HG02870 (cell line): ENCODE measurements at regions not wholly inside any gene's neighbourhood (a gene's known extent, or its start where the extent isn't known, plus 50 kb on each side); places are given as distances from the start of the nearest gene placed in this dataset.
"Not testable (repeated sequence)": the region's sequence is repeated elsewhere in the genome, so short reads cannot be mapped to it uniquely, and the experiment has no call there.

Experiments
- ATAC-seq: cut with Tn5 transposase; IDR thresholded peaks from one replicate; pipeline ENCODE4 v1.9.1; 2021; ENCODE audit warnings: mild to moderate bottlenecking, moderate library complexity; ENCODE audit not compliant: unreplicated experiment

DNA sequence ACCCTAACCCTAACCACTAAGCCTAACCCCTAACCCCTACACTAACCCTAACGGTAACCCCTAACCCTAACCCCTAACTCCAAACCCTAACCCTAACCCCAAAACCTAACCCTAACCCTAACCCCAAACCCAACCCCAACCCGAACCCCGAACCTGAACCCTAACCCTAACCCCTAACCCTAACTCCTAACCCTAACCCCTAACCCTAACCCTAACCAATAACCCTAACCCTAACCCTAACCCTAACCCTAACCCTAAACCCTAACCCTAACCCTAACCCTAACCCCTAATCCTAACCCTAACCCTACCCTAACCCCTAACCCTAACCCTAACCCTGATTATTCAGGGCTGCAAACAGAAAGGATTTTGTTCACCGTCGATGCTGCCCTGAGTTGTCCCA, 144.6 kb upstream of the DUSP22 start:
- ATAC-seq, result not testable (repeated sequence)

DNA sequence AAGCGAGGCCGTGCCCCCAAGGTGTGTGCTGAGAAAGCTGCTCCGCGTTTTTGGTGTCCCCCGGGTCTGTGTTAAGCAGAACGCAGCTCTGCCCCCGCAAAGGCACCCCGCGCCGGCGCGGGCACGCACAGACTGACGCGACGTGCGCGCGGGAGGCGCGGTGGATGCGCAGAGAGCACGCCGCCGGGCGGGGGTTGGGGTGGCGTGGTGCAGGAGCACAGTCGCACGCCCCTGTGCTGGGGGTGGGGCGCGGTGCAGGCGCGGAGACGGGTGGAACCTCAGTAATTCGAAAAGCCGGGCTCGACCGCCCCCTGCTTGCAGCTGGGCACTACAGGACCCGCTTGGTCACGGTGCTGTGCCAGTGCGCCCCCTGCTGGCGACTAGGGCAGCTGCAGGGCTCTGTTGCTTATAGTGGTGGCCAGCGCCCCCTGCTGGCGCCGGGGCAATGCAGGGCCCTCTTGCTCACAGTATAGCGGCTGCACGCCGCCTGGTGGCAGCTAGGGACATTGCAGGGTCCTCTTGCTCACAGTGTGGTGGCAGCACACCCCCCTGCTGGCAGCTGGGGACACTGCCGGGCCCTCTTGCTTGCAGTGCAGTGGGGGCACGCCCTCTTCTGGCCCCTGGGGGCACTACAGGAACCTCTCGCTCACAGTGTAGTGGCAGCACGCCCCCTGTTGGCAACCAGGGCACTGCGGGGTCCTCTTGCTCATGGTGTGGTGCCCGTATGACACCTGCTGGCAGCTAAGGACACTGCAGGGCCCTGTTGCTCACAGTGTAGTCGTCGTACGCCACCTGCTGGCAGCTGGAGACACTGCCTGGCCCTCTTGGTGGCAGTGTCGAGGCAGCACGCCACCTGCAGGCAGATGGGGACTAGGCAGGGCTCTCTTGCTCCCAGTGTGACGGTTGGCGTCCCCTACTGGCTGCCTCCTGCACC, 144.0 kb upstream of the DUSP22 start:
- ATAC-seq, result peak; percentile 93

DNA sequence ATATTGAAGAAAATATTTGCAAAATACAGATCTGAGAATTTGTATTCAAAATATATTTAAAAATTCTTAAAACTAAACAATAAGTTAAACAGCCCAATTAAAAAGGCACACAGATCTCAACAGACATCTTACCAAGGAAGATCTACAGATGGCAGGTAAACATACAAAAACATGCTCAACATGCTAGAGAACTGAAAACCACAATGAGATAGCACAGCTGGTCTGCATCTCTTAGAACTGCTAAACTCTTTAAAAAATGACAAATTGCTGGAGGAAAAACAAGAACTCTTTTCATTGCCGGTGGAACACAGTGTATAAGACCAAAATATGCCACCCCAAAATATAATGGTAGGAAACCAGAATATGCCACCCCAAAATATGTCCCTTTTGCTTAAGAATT, 142.1 kb upstream of the DUSP22 start:
- not testable (repeated sequence) for ATAC-seq

DNA sequence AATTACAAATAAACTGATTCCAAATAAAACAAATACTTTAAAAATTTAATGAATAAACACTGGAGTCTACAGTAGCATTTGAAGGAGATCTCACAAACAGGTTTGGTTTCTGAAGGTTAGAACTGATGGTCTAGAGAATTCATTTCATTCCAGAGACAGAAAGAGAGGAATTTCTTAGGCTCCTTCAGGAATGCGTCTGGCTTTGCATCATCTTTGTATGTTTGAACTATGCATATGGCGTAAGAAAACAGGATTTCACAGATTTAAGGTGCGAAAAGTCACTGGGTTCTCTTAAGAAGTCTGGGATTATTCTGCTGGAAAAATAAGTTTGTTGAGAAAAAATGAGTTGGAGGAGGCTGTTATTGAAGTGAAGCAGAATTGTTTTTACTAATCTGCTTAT, 139.9 kb upstream of the DUSP22 start:
- not testable (repeated sequence) for ATAC-seq

DNA sequence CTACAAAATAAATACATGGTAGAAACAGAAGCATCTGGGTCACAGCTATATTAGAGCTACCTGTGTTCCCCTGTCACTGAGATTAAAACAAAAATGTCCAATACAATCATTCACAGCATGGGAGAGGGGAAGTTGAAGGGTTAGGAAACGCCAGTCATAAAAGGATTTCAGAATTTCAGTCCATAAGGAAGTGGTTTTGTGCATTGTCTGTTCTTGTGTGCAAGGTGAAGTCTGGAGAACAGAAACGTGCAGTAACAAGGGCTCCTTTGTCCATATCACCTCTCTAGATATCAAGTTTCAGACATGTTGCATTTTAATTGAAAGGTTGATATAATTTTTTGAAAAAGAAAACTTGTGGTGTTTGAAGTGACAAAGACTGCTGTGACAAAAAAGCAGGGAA, 139.3 kb upstream of the DUSP22 start:
- not testable (repeated sequence) for ATAC-seq

DNA sequence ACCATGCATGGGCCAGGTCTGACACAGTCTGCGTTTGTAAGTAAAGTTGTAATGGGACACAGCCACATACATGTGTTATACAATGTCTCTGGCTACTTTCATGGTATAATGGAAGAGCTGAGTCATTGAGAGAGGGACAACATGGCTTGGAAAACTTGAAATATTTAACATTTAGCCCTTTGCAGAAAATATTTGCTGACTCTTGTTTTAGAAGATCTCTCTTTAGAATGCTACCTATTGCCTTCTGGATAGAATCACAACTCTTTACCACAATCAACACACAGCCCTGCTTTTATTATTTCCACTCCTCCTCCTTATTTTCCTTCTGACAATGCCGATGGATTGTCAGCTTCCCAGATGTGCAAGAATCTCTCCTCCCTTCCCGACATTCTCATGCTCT, 138.4 kb upstream of the DUSP22 start:
- ATAC-seq, result not testable (repeated sequence)

DNA sequence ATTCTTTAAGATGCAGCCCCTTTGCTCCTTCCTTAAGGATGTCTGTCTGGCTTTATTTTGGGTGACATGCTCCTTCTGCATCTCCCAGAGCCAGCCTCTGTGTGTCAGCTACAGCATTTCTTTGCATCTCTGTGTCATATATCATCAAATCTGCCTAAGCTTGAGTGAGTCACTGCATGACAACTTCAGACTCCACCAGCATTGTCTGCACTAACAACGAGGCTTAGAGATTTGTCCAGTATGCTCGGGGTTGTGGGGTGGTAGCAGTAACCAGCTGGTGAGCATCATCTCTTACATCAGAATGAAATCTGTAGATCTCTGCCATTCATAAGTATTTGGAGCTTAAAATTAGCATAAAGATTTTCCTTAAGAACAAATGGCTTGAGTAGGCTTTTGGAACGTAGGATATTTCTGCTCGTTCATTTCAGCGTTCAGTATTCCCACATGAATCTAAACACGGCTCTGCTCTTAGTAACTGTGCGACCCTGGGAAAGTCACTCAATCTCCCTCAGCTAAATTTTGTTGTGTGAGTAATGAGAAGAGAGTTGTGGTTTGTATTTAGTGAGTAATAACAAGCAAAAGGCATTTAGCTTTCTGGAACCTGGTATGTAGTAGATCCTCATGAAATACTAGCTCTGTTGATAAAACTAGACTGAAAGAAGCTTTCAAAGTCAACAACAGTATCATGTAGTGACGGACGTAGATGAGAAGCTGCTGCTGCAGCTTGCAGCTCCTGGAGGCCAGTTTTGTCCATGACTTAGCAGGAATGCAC, 137.8 kb upstream of the DUSP22 start:
- ATAC-seq, result not testable (repeated sequence)

DNA sequence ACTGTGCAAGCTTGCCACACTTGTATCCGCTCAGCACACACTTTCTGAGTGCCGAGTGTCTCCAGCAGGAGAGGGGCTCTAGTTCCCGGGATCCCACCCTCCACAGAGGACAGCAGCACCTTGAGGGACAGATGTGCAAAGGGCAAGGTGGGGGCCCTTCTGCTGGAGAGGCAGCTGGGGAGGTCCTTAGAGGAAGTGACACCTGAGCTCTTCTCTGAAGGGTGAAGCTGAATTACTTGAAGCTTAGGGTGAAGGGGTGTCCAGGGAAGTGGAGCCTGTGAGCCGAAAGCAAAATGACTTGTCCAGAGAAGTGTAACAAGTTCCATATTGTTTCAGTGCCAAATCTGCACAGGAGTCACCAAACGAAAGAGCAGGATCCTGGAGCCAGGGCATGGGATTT, 136.3 kb upstream of the DUSP22 start:
- no peak for ATAC-seq

DNA sequence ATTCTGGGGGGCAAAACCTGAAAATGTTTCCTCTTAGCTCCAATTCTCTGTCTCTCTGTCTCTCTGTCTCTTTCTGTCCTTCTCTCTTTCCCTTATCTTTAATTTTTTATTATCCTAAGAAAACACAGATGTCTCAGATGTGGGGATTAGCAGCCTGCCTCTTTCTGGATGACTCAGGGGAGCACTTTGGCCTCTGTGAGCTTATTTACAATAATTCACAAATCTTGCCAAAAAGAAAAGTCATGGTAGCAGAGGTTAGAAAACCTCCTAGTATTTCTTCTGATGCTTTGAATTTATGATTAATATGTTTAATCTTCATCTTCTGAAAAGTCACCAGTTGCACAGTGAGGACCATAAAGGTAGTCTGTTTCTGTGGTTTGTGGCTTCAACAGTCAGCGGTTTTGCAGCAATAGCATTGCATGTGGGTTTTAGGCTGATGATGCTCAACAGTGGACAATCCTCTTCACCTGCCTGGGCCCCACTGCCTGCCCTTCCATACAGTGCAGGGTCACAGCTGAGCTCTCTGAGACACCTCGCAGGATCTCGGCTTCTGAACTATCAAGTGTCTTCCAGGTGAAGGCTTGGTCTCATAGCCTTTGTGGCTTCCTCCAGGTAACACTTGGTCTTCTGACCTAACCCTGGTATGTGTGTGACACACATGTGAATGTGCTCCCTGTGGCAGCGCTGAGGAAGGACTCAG, 135.7 kb upstream of the DUSP22 start:
- ATAC-seq, result not testable (repeated sequence)

DNA sequence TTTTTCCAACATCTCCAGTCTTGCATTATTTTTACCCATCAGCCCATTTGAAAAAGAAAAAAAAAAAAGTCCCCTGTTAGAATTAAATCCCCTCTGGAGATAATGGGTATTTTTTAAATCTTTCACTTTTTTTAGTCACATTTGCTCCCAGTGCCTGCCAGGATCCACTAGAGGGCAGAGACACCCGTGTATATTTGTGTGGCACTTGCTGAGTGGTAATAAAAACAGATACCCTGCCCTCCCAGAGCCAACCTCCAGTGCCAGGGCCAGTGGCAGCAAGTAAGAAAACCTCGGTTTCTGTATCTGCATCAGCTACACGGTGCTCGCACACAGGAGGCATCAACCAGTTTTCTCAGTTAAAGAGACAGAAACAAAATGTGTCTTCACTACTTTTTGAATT, 135.1 kb upstream of the DUSP22 start:
- not testable (repeated sequence) for ATAC-seq

DNA sequence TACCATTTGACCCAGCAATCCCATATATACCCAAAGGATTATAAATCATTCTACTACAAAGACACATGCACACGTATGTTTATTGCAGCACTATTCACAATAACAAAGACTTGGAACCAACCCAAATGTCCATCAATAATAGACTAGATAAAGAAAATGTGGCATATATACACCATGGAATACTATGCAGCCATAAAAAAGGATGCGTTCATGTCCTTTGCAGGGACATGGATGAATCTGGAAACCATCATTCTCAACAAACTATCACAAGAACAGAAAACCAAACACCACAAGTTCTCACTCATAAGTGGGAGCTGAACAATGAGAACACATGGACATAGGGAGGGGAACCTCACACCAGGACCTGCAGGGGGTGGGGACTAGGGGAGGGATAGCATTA, 130.6 kb upstream of the DUSP22 start:
- not testable (repeated sequence) for ATAC-seq

DNA sequence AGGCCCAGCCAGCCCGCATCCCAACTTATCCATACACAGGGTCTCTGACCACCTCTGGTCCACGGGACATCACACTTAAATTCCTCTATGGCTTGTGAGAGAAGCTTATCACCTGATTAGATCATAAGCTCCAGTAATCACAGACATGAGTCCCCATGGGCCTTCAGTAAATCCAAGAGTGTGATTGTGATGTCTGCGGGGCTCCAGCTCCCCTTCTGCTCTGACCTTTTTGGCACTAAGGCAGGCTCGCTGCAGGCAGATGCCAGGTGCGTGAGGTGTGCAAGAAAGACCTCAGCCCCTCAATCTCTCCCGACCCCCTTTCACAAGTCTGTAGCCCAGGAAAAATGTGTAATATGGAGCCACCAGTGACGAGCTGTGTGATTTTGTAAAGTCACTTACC, 127.6 kb upstream of the DUSP22 start:
- ATAC-seq, result no peak

DNA sequence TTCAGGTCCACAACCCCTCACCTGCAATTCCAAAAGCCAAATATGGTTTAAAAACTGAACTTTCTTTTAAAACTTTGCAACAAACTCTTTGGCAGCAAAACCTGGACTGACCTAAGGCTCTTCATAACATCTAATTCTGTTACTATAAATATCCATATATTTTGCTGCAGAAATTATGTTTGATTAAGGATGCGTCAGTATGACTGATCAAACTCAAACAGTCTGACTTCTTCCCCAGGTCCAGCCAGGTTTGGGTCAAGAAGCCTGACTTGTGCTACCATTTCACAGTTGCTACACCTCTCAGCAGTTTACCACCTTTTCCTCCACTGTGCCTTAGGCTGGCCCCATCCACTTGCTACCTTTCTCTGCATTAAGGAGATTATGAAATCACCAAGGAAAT, 127.0 kb upstream of the DUSP22 start:
- no peak for ATAC-seq

DNA sequence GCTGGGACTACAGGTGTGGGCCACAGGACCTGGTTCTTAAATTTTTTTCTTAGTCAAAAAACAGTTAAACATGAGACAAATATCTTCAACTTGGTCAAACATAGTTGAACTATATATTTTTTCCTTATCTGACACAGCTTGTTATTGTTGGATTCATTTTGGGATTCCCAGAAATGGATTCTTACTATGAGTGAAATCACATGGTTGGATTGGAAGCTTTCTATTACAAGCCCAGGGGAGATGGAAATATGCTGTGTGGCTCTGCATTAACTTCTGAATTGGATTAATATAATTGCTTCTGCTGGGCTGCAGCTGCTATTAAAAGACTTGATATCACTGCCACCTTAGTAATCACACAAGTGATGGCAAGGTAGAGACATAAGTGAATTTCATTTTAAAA, 126.4 kb upstream of the DUSP22 start:
- no peak for ATAC-seq

DNA sequence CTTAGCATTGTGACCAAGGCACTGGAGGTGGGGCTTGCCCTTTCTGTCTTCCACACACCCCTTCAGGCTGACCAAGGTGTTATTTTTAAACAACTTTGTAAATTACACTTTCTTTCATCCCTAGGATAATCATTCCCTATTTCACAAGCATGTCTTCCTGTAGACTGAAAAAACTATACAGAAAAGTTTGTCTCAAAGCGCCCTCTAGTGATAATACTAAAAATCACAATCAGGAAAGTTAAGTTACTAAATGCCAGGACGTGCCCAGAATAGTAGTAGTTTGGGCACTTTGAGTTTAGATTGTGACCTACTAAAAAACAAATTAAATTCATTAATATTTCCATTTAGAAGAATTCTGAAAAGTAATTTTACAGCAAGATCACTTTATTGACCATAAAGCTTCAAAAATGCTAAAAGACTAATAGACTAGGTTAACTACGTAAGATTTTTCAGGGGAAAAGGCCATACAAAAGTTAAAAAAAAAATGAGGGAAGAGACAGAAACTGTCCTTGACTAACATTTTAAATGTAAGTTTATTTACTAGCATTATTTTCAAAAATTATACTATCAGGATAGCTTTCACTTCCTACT, 123.3 kb upstream of the DUSP22 start:
- no peak for ATAC-seq

DNA sequence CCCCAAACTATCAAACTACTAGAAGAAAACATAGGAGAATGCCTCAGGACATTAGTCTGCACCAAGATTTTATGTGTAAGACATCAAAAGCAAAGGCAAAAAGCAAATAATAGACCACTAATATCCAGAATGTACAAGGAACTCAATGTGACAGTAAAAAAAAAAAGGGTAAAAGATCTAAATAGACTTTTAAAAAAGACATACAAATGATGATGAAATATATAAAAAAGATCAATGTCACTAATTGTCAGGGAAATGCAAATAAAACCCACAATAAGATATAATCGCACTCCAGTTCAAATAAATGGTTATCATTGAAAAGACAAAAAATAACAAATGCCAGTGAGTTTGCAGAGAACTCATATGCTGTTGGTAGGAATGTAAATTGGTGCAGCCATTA, 118.3 kb upstream of the DUSP22 start:
- no peak for ATAC-seq

DNA sequence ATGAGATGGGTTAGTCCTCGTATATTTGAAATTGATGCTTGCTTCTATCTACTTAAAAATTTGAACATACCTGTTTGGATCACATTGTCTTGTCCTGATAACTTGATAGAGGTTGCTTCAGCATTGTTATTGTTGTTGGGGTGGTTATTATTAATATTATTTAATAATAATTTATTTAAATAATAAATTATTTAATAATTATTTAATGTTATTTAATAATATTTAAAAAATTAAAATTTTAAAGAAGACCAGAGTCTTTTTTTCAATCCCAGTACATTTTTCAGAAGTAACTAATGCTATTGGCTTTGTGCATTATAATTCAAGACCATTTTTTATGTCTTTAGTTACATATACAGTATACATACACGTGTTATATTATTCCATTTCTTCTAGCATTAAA, 116.6 kb upstream of the DUSP22 start:
- ATAC-seq, result no peak

DNA sequence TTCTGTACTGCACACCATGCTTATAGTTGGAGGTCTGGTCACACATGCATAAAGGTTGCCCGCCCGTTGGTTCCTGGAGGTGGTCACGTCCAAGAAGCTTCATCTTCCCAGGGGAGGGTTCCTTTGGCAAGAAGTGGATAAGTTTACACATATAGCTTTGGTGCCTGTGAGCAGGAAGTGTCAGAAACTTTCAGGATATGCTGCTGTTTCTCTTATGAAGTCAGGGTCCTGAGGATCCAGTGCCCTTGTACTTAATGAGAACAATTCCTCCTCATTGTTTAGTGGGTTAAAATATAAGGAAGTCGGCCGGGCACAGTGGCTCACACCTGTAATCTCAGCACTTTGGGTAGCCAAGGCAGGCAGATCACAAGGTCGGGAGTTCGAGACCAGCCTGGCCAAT, 115.5 kb upstream of the DUSP22 start:
- no peak for ATAC-seq

DNA sequence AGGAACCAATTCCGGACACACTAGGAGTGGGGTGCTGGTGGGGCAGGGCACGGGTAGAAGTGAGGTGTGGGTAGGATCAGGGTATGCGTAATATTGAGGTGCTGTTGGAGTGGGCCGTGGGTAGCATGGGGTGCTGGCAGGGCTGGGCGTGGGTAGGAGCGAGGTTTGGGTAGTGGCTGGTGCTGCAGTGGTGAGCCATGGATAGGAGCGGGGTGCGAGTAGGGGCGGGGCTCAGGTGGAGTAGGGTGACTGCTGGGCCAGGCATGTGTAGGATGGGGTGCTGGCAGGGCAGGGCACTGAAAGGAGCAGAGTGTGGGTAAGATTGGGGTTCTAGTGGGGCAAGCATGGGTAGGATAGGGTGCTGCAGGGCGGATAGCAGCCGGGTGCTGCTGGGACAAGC, 114.2 kb upstream of the DUSP22 start:
- no peak for ATAC-seq

DNA sequence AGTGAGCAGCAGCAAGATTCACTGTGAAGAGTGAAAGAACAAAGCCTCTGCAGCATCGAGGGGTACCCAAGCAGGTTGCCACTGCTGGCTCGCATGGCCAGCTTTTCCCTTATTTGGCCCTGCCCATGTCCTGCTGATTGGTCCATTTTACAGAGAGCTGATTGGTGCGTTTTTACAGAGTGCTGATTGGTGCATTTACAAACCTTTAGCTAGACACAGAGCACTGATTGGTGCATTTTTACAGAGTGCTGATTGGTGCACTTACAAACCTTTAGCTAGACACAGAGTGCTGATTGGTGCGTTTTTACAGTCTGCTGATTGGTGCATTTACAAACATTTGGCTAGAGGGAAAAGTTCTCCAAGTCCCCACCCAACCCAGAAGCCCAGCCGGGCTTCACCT, 113.4 kb upstream of the DUSP22 start:
- not testable (repeated sequence) for ATAC-seq

DNA sequence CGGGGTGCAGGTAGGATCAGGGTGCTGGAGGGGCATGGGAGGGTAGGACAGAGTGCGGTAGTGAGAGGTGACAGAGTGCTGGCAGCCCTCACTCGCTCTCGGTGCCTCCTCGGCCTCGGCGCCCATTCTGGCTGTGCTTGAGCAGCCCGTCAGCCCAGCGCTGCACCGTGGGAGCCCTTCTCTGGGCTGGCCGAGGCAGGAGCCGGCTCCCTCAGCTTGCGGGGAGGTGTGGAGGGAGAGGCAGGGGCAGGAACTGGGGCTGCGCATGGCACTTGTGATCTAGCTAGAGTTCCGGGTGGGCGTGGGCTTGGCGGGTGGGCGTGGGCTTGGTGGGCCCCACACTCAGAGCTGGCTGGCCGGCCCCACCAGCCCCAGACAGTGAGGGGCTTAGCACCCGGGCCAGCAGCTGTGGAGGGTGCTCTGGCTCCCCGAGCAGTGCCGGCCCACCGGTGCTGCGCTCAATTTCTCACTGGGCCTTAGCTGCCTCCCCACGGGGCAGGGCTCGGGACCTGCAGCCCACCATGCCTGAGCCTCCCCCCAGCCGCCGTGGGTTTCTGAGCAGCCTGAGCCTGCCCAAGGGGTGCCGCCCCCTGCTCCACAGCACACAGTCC, 112.8 kb upstream of the DUSP22 start:
- ATAC-seq, result no peak
